Panc1 (cell line): ENCODE measurements at regions not wholly inside any gene's neighbourhood (a gene's known extent, or its start where the extent isn't known, plus 50 kb on each side); places are given as distances from the start of the nearest gene placed in this dataset.

Experiments
- CTCF ChIP-seq: fragments of 450-650 bp; IDR thresholded peaks from 2 replicates; pipeline ENCODE4 v1.5.1; 2017; ENCODE audit warnings: mild to moderate bottlenecking
- POLR2AphosphoS5 ChIP-seq: IDR thresholded peaks from 2 replicates; pipeline ENCODE4 v1.6.1; 2012; ENCODE audit warnings: mild to moderate bottlenecking, low read depth, low read length, moderate library complexity
- REST ChIP-seq, 2 experiments: IDR thresholded peaks; 2 replicates each; pipeline ENCODE4 v1.6.1; 2011 to 2012; ENCODE audit warnings: low read depth in 2 of 2, control low read depth in 1 of 2, low read length in 1 of 2, mild to moderate bottlenecking in 1 of 2, moderate library complexity in 1 of 2; ENCODE audit not compliant: insufficient read depth in 1 of 2
- TCF7L2 ChIP-seq: IDR thresholded peaks from 2 replicates; pipeline ENCODE4 v1.6.1; 2011; ENCODE audit warnings: mild to moderate bottlenecking, low read depth, low read length, inconsistent platforms

DNA sequence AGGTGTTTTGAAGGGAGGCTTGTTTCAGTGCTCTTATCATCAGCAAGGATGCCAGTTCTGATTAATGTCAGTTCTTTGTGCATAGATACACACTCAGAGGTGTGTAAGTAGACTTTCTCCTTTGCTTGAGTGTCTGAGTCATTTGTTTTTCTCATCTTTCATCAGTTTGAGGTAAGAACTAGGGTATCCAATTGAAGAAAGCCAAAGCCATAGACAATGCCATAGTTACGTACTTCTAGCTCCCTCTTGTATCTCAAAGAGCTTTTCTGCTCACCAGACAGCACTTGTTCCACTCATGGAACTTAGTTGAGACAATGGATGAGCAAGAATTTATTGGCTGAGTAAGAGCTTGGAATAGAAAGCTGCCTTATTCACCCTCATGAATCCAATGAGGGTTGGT, 520.1 kb downstream of the PIK3C3 start:
- no peak for TF ChIP-seq POLR2AphosphoS5
- TF ChIP-seq TCF7L2 = no peak
- TF ChIP-seq CTCF = no peak
- no peak for TF ChIP-seq REST (IDR thresholded peaks at IDR 0.05; ENCODE audit: insufficient read depth in 1 of 2, low read depth in 2 of 2, low read length in 1 of 2)
